HK-2 (cell line): ENCODE measurements at regions not wholly inside any gene's neighbourhood (a gene's known extent, or its start where the extent isn't known, plus 50 kb on each side); places are given as distances from the start of the nearest gene placed in this dataset.
"Not testable (repeated sequence)": the region's sequence is repeated elsewhere in the genome, so short reads cannot be mapped to it uniquely, and the experiment has no call there.

Source experiments
- DNase-seq: peaks from one replicate; pipeline ENCODE4 v3.0.0-alpha.2; 2018; ENCODE audit not compliant: unreplicated experiment

GRCh38 chr10:23870651-23871610 is 338.0 kb upstream of the KIAA1217 start:
- no peak for DNase-seq

- no peak for DNase-seq
Measured at GRCh38 chr10:23872290-23872689, 336.6 kb upstream of the KIAA1217 start.

GRCh38 chr10:23877791-23878320 is 331.1 kb upstream of the KIAA1217 start:
- no peak for DNase-seq

- DNase-seq = no peak
Measured at GRCh38 chr10:23884670-23885069, 324.3 kb upstream of the KIAA1217 start.

- no peak for DNase-seq
Measured at GRCh38 chr10:23885853-23886252, 323.1 kb upstream of the KIAA1217 start.

GRCh38 chr10:23886355-23886754 is 322.6 kb upstream of the KIAA1217 start:
- DNase-seq = no peak

GRCh38 chr10:23891301-23891700 is 317.6 kb upstream of the KIAA1217 start:
- DNase-seq = no peak

- no peak for DNase-seq
Measured at GRCh38 chr10:23892296-23892695, 316.6 kb upstream of the KIAA1217 start.

- no peak for DNase-seq
Measured at GRCh38 chr10:23897267-23897666, 311.7 kb upstream of the KIAA1217 start.

GRCh38 chr10:23897861-23898260 is 311.1 kb upstream of the KIAA1217 start:
- no peak for DNase-seq

GRCh38 chr10:23899166-23899565 is 309.8 kb upstream of the KIAA1217 start:
- DNase-seq = no peak

- no peak for DNase-seq
Measured at GRCh38 chr10:23910291-23910690, 298.6 kb upstream of the KIAA1217 start.

- no peak for DNase-seq
Measured at GRCh38 chr10:23912884-23913404, 296.0 kb upstream of the KIAA1217 start.

- no peak for DNase-seq
Measured at GRCh38 chr10:23914641-23915040, 294.3 kb upstream of the KIAA1217 start.

- DNase-seq = no peak
Measured at GRCh38 chr10:23917251-23917840, 291.6 kb upstream of the KIAA1217 start.

GRCh38 chr10:23918090-23918723 is 290.7 kb upstream of the KIAA1217 start:
- DNase-seq = no peak

- no peak for DNase-seq
Measured at GRCh38 chr10:23918839-23919238, 290.1 kb upstream of the KIAA1217 start.

GRCh38 chr10:23927576-23928325 is 281.2 kb upstream of the KIAA1217 start:
- no peak for DNase-seq

- DNase-seq = not testable (repeated sequence)
Measured at GRCh38 chr10:23934023-23934422, 274.9 kb upstream of the KIAA1217 start.

- DNase-seq = no peak
Measured at GRCh38 chr10:23945845-23946244, 263.1 kb upstream of the KIAA1217 start.

GRCh38 chr10:23951841-23952240 is 257.1 kb upstream of the KIAA1217 start:
- no peak for DNase-seq
